Prostate gland (tissue), 2 donors: ENCODE measurements at regions not wholly inside any gene's neighbourhood (a gene's known extent, or its start where the extent isn't known, plus 50 kb on each side); places are given as distances from the start of the nearest gene placed in this dataset.

Experiments
- POLR2A ChIP-seq: fragments of 450-650 bp; IDR thresholded peaks from one replicate; pipeline ENCODE4 v1.6.1; 2016; ENCODE audit warnings: antibody characterized with exemption, mild to moderate bottlenecking
- POLR2AphosphoS5 ChIP-seq: sonication (generic); formaldehyde crosslinking; IDR thresholded peaks from one replicate; pipeline ENCODE4 v1.6.1; 2017; ENCODE audit warnings: antibody characterized with exemption
- TF ChIP-seq, protein P1 (sequence below), 4 experiments: fragments of 200-600 bp in 2 of 4; fragments of 450-650 bp in 2 of 4; sonication (generic) in 2 of 4; IDR thresholded peaks; 1 replicate in 3 of 4; 2 replicates in 1 of 4; pipeline ENCODE4 v1.5.1; 2016 to 2019; ENCODE audit warnings: antibody characterized with exemption in 4 of 4, mild to moderate bottlenecking in 2 of 4, moderate library complexity in 2 of 4

- TF ChIP-seq, protein P1, sequence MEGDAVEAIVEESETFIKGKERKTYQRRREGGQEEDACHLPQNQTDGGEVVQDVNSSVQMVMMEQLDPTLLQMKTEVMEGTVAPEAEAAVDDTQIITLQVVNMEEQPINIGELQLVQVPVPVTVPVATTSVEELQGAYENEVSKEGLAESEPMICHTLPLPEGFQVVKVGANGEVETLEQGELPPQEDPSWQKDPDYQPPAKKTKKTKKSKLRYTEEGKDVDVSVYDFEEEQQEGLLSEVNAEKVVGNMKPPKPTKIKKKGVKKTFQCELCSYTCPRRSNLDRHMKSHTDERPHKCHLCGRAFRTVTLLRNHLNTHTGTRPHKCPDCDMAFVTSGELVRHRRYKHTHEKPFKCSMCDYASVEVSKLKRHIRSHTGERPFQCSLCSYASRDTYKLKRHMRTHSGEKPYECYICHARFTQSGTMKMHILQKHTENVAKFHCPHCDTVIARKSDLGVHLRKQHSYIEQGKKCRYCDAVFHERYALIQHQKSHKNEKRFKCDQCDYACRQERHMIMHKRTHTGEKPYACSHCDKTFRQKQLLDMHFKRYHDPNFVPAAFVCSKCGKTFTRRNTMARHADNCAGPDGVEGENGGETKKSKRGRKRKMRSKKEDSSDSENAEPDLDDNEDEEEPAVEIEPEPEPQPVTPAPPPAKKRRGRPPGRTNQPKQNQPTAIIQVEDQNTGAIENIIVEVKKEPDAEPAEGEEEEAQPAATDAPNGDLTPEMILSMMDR (IDR thresholded peaks at IDR 0.05): no peak
- TF ChIP-seq POLR2A: no peak
- TF ChIP-seq POLR2AphosphoS5: no peak
Observed at GRCh38 chr1:219716611-219717114, 103.8 kb upstream of the ZC3H11B start.
